Stimulated activated memory B cell treated with anti-CD40 and anti-IgM and Interleukin-4, amounts not matched to agents 10 μg/mL and 1 μg/mL and 100 μg/mL, for 72 hours (primary cell): ENCODE measurements at regions not wholly inside any gene's neighbourhood (a gene's known extent, or its start where the extent isn't known, plus 50 kb on each side); places are given as distances from the start of the nearest gene placed in this dataset.
"Not testable (repeated sequence)": the region's sequence is repeated elsewhere in the genome, so short reads cannot be mapped to it uniquely, and the experiment has no call there.

ENCODE experiments used
- ATAC-seq: fragments of 150-1000 bp; cut with Tn5 transposase; 2 replicates; pipeline ENCODE4 v1.10.0; 2021
- H3K27ac Mint-ChIP-seq: one replicate; pipeline ENCODE4 v1.8.0; 2022; ENCODE audit warnings: mild to moderate bottlenecking, mixed read lengths
- H3K27me3 Mint-ChIP-seq: one replicate; pipeline ENCODE4 v1.8.0; 2022; ENCODE audit warnings: mixed read lengths
- H3K36me3 Mint-ChIP-seq: one replicate; pipeline ENCODE4 v1.8.0; 2022; ENCODE audit warnings: mixed read lengths
- H3K4me1 Mint-ChIP-seq: one replicate; pipeline ENCODE4 v1.8.0; 2022; ENCODE audit warnings: mixed read lengths
- H3K4me3 Mint-ChIP-seq: one replicate; pipeline ENCODE4 v1.8.0; 2022; ENCODE audit warnings: mild to moderate bottlenecking, moderate library complexity, mixed read lengths
- H3K9me3 Mint-ChIP-seq: one replicate; pipeline ENCODE4 v1.8.0; 2022; ENCODE audit warnings: mixed read lengths

DNA sequence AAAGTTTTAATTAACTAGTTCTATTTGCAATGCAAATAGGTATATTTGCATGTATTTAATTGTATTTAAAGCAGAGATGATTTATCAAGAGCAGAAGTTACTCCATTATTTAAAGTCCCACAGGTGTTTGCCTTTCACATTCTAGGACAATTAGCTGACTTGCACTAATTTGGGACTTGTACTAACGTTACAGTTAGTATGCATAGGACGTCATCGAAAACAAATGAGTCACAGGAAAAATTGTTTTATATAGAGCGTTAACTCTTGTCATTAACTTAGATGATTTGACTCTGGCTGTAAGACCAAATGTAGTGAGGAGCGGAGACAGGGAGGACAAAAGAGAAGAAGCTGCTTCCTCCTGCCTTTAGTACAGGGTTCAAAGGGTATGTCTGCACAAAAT, 126.1 kb upstream of the IFNE start:
- Mint-ChIP-seq H3K4me1 (no peaks in the 10 kb centered on the region), H3K4me3 (no peak overlapping the region), H3K27me3 (peaks cover 13% of the 10 kb centered on the region), H3K9me3 (no peaks in the 10 kb centered on the region), H3K27ac (no peak overlapping the region), H3K36me3 (no peaks in the 10 kb centered on the region)
- ATAC-seq, result no peak

DNA sequence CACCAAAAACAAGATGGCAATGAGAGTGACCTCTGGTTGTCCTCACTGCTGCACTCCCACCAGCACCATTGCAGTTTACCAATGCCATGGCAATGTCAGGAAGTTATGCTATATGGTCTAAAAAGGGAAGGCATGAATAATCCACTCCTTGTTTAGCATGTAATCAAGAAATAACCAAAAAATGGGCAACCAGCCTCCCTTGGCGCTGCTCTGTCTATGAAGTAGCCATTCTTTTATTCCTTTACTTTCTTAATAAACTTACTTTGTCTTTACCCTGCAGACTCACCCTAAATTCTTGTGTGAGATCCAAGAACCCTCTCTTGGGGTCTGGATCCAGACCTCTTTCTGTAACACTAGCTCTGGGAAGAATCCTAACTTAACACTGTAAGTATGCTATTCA, 127.4 kb upstream of the IFNE start:
- H3K27me3 Mint-ChIP-seq, result peaks cover 2% of the 10 kb centered on the region
- no peak overlapping the region for H3K4me3 Mint-ChIP-seq
- no peak for ATAC-seq
- no peaks in the 10 kb centered on the region for H3K9me3 Mint-ChIP-seq
- no peak overlapping the region for H3K27ac Mint-ChIP-seq
- H3K4me1 Mint-ChIP-seq, result no peaks in the 10 kb centered on the region
- no peaks in the 10 kb centered on the region for H3K36me3 Mint-ChIP-seq

DNA sequence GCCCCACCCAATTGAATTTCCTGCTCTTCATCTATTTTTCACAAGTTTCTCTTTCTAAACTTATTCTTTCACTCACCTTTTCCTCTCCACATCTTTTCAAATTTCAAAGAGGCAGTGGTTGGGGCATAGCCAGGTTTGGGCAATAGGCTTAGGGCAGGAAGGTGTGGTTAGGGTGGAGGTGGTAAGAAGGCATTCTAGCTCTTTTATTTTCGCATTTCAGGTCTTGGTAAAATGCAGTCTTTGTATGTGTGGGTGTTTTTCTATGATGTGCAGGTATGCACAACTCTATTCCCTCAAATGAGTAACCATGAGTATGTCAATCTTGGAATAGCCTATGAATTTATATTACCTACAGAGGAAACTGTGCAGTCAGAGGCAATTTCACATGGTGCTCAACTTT, 129.8 kb upstream of the IFNE start:
- Mint-ChIP-seq H3K4me1 (no peaks in the 10 kb centered on the region), H3K9me3 (no peaks in the 10 kb centered on the region), H3K4me3 (no peak overlapping the region), H3K27me3 (no peaks in the 10 kb centered on the region), H3K27ac (no peak overlapping the region), H3K36me3 (no peaks in the 10 kb centered on the region)
- ATAC-seq, result no peak

DNA sequence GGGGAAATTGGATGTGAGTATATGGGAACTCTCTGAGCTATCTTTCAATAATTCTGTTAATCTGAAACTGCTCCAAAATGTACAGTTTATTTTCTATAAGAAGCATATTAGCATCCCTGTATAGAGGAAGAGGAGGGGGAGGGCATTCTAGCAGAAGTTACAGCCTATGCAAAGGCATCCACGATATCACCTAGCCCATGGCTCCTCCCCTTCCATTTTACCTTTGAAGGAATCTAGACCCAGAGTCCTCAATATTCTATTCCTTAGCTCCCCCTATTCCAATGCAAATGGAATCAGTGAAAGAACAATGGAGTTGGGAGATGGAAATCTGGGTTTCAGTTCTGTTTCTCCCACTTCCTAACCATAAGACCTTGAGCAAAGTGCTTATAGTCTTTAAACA, 132.9 kb upstream of the IFNE start:
- H3K4me3 Mint-ChIP-seq, result no peak overlapping the region
- no peaks in the 10 kb centered on the region for H3K36me3 Mint-ChIP-seq
- ATAC-seq, result no peak
- no peak overlapping the region for H3K27ac Mint-ChIP-seq
- no peaks in the 10 kb centered on the region for H3K9me3 Mint-ChIP-seq
- H3K4me1 Mint-ChIP-seq, result no peaks in the 10 kb centered on the region
- H3K27me3 Mint-ChIP-seq, result no peaks in the 10 kb centered on the region

DNA sequence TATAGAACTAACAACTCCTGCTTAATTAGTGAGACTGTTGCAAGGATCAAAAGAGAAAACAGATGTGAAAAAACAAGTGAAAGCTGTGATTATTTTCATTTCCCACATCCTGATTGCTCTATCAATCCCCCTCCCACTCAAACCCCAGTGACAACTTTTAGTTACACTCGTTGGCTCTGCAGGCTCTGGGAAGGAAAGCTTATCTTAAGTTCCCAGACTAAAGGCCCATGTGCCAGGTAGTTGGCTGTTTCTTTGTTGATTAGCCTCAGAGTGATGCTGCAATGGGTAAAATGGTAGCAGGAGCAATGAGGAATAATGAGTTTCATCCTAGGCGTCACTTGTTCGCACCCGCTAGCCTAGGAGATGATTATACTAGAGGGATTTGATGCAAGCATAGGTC, 133.3 kb upstream of the IFNE start:
- Mint-ChIP-seq H3K4me3 (no peak overlapping the region), H3K27ac (no peak overlapping the region), H3K4me1 (no peaks in the 10 kb centered on the region), H3K36me3 (no peaks in the 10 kb centered on the region), H3K9me3 (no peaks in the 10 kb centered on the region), H3K27me3 (no peaks in the 10 kb centered on the region)
- ATAC-seq, result no peak

DNA sequence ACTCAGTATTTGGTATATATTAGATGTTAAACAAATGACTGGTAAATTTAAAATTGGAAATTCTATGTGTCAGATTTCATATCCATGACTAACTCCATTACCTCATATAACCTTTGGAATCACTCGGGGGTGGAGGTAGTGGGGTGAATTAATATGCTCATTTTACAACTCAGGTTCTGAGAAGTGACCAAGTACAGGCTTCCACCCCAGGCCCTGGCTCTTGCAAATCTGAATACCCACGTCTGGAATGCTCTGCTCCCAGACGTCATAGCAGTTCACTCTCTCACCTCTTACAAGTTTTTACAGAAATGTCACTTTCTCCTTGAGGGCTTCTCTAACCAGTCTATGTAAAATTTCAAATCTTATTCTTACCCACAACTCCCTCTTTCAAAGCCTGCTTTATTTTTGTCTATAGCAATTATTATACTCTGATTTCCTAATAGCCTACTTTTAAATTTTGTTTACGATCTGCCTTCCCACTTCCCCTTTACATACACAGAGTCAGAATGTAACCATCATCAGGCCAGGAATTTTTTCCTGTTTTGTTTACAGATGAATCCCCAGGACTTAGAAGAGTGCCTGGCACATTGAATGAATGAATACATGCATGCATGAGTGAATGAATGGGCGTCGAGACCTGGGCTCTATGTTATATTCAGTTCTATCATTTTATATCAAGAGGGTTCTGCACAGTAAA, 134.1 kb upstream of the IFNE start:
- no peak overlapping the region for H3K27ac Mint-ChIP-seq
- no peak overlapping the region for H3K4me3 Mint-ChIP-seq
- no peaks in the 10 kb centered on the region for H3K4me1 Mint-ChIP-seq
- H3K9me3 Mint-ChIP-seq, result no peaks in the 10 kb centered on the region
- no peaks in the 10 kb centered on the region for H3K27me3 Mint-ChIP-seq
- H3K36me3 Mint-ChIP-seq, result no peaks in the 10 kb centered on the region
- no peak for ATAC-seq

DNA sequence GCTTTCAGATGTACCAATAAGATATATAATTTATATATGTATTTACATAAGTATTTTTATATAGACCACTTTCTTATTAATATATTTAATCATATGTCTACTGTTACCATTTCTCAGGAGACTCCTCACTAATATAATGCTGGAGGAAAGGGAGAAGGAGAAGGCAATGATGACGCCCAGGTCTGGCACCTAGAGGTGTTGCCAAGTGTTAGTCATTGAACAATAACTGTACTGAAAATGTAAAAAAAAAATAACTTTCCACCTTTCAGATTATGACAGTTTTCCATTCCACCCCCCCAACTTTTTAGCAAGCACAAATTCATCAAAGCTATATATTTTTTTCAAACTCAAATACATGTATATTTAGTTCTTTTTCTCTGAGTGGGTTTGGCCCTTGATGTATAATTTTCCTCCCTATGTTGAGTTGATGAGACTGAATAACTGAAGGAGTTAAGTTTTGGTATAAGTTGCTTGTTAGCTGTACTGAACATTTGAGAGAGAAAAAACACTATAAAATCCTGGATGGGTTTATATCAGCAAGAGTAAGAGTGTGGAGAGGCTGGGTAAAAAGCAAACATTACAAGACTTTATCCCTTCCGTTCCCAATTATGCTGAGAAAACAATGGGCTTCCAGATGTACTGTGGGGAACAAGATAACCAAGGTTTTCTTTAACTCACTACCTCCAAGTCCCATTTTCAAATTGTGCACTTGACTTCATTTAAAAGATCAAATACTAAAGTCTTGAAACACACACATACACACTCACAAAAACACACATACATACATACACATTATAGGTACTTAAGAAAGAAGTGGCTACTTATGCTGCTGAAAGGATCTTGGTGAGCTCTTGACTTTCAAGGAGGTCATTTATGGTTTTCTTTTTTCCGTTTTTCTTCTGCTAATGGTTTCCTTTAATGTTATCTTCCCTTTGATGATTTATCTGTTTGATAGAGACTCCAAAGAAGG, 142.8 kb upstream of the IFNE start:
- H3K4me1 Mint-ChIP-seq, result no peaks in the 10 kb centered on the region

DNA sequence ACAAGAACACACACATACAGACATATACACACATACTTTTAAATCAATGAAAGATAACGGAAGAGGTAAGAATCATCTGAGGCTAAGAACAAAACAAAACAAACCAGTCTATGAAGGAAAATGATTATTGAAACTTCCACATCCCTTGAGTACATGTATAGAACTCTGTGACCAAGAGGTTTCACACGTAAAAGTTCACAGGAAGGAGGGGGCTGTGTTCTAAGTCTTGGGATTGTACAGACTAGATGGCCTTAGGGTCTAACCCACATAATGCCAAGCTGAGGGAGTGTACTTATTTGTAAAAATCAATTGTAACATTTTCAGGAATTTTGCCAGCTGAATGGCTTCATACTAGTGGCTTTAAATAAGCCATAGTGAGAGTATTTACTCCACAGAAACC, 144.4 kb upstream of the IFNE start:
- no peaks in the 10 kb centered on the region for H3K9me3 Mint-ChIP-seq
- H3K4me3 Mint-ChIP-seq, result no peak overlapping the region
- no peak for ATAC-seq
- H3K4me1 Mint-ChIP-seq, result no peaks in the 10 kb centered on the region
- H3K27me3 Mint-ChIP-seq, result peaks cover 45% of the 10 kb centered on the region
- no peaks in the 10 kb centered on the region for H3K36me3 Mint-ChIP-seq
- H3K27ac Mint-ChIP-seq, result no peak overlapping the region

More for the DNA sequence above, 142.8 kb upstream of the IFNE start:
- no peak for ATAC-seq
- H3K36me3 Mint-ChIP-seq, result no peaks in the 10 kb centered on the region
- H3K4me3 Mint-ChIP-seq, result no peak overlapping the region
- H3K27me3 Mint-ChIP-seq, result peaks cover 40% of the 10 kb centered on the region
- H3K9me3 Mint-ChIP-seq, result no peaks in the 10 kb centered on the region
- H3K27ac Mint-ChIP-seq, result no peak overlapping the region

DNA sequence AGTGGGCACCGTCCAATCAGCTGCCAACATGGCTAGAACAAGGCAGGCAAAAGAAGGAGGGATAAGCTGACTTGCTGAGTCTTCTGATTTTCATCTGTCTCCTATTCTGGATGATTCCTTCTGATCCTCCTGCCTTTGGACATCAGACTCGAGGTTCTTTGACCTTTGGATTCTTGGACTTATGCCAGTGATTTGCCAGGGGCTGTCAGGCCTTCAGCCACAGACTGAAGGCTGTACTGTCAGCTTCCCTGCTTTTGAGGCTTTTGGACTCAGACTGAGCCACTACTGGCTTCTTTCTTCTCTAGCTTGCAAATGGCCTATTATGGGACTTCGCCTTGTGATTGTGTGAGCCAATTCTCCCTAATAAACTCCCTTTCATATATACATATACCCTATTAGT, 146.8 kb upstream of the IFNE start:
- not testable (repeated sequence) for H3K36me3 Mint-ChIP-seq, H3K4me3 Mint-ChIP-seq, H3K27ac Mint-ChIP-seq, H3K4me1 Mint-ChIP-seq, H3K9me3 Mint-ChIP-seq, ATAC-seq
- H3K27me3 Mint-ChIP-seq, result peaks cover 35% of the 10 kb centered on the region

DNA sequence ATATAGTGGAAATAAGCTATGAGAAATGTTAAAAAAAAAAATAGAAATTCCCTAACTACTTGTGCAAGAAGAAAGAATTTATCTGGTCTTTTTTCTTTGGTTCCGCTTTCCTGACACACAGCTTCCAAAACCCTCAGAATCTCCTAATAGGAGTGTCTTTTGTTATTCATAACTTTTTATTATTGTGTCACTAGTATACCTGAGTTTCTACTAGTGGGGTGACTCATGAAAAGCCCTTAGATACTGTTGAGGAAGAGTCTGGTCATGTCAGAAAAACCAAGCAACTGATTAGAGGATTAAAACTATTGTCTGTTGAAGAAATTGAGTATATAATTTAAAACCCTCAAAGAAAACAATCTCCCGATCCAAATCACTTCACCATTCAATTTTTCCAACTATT, 152.8 kb upstream of the IFNE start:
- Mint-ChIP-seq H3K9me3 (peaks cover 3% of the 10 kb centered on the region), H3K4me1 (no peaks in the 10 kb centered on the region), H3K36me3 (no peaks in the 10 kb centered on the region), H3K27ac (no peak overlapping the region), H3K27me3 (peaks cover 5% of the 10 kb centered on the region), H3K4me3 (no peak overlapping the region)
- ATAC-seq, result no peak

DNA sequence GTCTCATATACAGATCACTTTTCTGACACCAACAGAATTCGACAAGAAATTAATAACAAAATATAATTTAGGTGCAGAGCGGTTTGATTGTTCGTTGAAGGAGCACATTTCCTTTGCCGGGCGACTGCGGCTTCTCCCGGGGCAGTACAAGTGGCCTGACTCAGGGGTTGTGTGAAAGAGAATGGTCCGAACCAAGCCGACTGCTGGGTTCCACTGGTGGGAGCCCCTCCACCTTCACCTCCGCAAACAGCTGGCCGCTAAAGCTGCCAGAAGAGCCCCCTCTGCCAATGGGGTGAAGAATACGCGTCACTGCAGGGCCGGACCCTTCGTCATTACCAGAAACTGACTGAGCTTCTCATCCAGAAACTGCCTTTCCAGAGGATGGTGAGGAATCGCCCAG, 156.0 kb upstream of the IFNE start:
- Mint-ChIP-seq H3K27me3 (no peaks in the 10 kb centered on the region), H3K4me3 (no peak overlapping the region), H3K9me3 (peaks cover 3% of the 10 kb centered on the region), H3K36me3 (no peaks in the 10 kb centered on the region), H3K27ac (no peak overlapping the region), H3K4me1 (no peaks in the 10 kb centered on the region)
- no peak for ATAC-seq

DNA sequence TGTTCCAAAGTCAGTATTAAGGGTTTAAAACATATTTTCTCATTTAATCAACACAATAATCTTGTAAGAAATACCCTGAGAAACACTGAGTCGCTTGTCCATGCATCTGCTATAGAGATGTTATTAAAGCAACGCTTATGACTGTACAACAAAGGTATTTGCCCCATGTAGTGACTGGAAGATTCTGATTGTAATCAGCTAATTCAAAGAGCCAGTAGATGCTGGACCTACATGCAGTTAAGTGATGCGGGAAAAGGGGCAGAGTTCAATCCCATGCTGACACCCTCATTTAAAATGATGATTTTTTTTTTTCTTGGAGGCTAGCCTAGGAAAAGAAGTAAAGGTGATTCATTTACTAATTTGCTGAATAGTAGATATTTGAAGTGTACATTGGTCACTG, 149.3 kb upstream of the MTAP start:
- ATAC-seq, result no peak
- no peaks in the 10 kb centered on the region for H3K4me1 Mint-ChIP-seq
- H3K36me3 Mint-ChIP-seq, result no peaks in the 10 kb centered on the region
- peaks cover 7% of the 10 kb centered on the region for H3K9me3 Mint-ChIP-seq
- no peak overlapping the region for H3K4me3 Mint-ChIP-seq
- H3K27ac Mint-ChIP-seq, result no peak overlapping the region
- peaks cover 22% of the 10 kb centered on the region for H3K27me3 Mint-ChIP-seq

DNA sequence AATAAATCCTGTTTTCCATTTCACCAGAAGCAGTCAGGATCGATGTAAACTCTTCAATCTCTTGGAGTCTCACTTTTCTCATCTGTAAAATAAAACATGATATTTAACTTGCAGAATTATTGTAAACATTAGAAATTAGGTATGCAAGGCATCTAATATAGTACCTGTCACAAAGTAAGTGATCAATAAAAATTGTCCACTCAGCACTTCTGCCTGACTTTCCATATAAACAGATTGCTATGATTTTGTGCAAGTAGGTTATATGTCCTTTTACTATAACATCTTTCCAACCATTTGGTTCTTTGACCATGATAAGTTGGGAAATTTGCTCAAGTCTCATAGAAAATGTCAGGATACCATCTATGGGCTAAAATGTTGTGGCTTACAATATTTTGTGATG, 148.8 kb upstream of the MTAP start:
- no peaks in the 10 kb centered on the region for H3K36me3 Mint-ChIP-seq
- peaks cover 6% of the 10 kb centered on the region for H3K9me3 Mint-ChIP-seq
- no peak overlapping the region for H3K27ac Mint-ChIP-seq

DNA sequence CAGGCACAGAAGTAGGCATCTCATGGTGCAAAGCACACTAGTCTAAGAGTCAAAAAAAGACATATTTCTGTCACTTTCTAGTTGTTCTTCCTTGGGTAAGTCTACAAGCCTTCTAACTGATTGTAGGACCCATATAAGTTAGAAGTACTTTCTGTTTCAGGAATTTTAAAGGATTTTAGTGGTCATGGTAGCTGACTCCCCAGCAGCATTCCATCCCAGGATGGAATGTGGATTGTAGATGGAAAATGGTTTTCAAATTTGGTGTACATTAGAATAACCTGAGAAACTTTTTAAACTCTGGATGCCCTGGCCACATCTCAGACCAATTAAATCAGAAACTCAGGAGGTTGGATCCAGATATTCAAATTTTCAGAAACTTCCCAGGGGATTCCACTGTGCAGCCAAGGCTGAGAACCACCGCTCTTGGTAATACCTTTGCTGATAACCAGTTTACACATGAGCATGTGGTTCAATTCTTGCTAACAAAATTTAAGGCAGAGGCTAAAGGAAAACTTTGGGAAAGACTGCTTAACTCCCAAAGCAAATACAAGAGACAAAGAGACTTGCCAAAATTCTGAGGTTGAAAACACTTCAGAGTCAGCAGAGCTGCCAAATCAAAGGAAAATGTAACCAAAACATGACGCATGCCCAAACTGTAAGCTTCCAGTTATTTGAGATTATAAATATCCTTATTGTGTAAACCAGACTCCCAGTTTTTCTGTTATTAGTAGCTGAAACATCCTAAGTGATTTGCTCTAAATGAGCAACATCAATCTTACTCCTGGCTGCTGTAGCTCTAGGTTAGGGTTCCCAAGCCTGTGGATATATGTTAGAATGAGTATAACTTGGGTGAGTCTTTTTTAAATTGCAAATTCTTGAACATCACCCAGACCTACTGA, 145.4 kb upstream of the MTAP start:
- no peaks in the 10 kb centered on the region for H3K36me3 Mint-ChIP-seq
- peaks cover 19% of the 10 kb centered on the region for H3K27me3 Mint-ChIP-seq
- no peaks in the 10 kb centered on the region for H3K4me1 Mint-ChIP-seq
- no peaks in the 10 kb centered on the region for H3K9me3 Mint-ChIP-seq
- H3K4me3 Mint-ChIP-seq, result no peak overlapping the region
- H3K27ac Mint-ChIP-seq, result no peak overlapping the region
- ATAC-seq, result no peak

More for the DNA sequence above, 148.8 kb upstream of the MTAP start:
- no peak for ATAC-seq
- no peaks in the 10 kb centered on the region for H3K4me1 Mint-ChIP-seq
- H3K27me3 Mint-ChIP-seq, result peaks cover 27% of the 10 kb centered on the region
- no peak overlapping the region for H3K4me3 Mint-ChIP-seq

DNA sequence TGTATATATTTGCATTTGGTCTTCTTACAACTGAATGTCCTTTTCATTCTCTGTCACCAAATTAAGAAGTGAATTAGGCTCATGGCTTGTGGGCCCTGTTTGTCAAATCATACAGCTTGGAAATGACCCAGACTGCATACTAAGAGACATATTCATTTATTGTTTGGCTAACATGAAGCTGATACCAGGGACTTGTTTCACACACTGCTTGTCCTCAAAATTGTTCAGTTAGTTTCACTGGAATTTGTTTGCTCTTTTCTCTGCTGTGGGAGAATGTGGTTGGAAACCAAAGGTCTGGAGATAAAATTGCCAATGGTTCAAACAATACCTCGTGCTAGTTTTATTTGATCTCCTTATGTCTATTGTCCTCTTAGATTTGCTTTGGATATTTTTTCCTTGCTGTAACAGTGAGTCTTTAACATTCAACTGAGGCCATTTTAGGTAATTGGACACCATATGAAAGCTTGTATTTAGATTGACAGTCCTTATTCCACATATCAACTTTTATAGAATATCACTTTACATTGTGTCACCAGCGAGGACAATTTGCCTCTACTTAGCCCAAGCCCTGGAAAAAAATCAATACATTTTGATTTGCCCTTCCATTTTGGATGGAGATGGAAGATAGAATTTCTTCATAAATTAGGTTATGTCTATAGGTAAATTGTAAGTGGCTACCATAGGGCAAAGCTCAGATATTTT, 144.3 kb upstream of the MTAP start:
- H3K4me3 Mint-ChIP-seq, result no peak overlapping the region

More for the DNA sequence above, 144.3 kb upstream of the MTAP start:
- no peaks in the 10 kb centered on the region for H3K36me3 Mint-ChIP-seq
- ATAC-seq, result no peak
- H3K4me1 Mint-ChIP-seq, result no peaks in the 10 kb centered on the region
- peaks cover 19% of the 10 kb centered on the region for H3K27me3 Mint-ChIP-seq
- no peaks in the 10 kb centered on the region for H3K9me3 Mint-ChIP-seq
- H3K27ac Mint-ChIP-seq, result no peak overlapping the region
